Fibroblast of skin of right quadriceps (primary cell): ENCODE measurements at regions not wholly inside any gene's neighbourhood (a gene's known extent, or its start where the extent isn't known, plus 50 kb on each side); places are given as distances from the start of the nearest gene placed in this dataset.
A peak's percentile ranks its signal among the peaks of the same experiment; 100 is the strongest.

Experiments
- DNase-seq: peaks from one replicate; pipeline ENCODE4 v3.0.0-alpha.2; 2013

GRCh38 chr5:159422910-159423309 is 92.6 kb upstream of the IL12B start:
- DNase-seq: no peak

GRCh38 chr5:159424123-159424522 is 93.8 kb upstream of the IL12B start:
- no peak for DNase-seq

DNA sequence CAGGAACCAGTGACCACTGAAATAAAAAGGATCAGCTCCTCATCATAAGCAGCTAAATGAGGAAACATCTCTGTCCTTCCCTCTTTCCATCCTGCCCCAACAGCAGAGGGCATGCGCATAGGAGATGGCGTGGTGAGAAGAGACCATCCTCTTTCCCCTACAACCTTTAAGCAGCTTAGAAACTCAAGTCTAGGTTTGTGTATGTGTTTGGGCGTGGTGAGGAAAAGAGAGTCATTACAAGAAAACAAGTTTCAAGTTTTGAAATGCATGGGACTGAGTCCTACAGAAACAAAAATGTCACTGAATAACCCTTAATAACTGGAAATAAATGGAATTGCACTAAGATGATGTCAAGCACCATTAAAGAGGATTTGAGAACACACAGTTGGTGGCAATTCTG is 96.4 kb upstream of the IL12B start:
- no peak for DNase-seq

DNA sequence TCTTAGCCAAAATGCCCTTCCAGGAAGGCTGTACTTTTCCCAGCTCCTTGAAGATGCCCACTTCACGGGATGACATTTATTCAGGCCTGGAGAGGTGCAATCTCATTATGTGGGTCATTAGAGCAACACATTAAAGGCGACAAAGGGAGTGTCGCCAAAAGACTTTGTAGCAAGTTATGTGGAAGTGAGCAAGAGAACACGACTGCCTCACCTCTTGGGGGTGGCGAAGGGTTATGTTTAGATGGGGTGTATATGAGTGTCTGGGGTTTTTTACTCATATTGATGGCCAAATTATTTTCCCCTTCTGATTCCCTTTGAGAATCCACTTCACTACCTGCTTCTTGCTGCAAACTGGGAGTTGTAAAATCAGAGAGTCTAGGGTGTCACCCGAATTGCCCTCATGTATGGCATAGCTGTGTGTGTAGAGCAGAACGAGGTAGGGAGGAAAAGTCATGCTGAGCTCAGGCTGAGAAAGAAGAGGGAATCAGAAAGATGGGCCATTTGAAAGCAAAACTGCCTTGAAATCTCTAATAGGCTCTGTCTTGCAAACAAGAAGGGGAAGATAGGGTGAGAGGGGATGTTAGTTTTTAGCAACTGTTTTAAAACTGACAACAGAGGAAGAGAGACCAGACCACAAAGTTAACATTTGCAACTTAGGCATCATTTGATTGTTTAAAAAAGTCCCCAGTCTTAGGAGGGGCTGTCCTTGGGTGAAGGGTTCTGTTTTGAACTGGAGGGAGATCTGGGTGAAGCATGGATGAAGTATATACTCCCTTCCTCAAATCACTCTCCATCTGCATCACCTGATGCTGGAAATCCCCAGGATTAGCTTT is 97.1 kb upstream of the IL12B start:
- no peak for DNase-seq

DNA sequence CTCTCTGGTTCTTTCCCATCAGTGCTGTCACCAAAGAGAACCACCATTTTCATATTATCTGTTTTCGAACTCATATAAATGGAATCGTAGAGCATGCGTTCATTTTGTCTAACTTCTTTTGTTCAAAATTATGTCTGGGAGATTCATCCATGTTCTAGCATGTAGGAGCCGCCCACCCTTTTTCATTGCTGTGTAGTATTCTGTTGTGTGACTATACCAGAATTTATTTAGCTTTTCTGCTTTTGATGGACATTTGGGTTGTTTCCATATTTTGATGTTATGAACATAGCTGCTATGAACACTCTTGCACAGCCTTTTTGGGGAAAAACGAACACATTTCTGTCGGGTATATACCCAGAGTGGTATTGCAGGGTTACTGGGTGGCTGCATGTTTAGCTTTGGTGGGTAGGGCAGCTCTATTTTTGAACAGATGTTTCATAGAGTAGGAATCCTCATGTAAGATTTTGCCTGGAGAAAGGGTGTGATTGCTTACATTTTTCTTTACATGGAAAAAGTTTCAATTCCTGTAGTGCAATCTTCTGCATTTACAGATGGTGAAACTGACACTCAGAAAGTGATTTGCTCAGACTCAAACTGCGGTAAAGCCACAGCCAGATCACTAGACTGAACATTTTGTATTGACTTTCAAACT is 100.2 kb upstream of the IL12B start:
- DNase-seq: no peak

- DNase-seq: no peak
These were observed 105.6 kb upstream of the IL12B start for GRCh38 chr5:159435855-159436254.

GRCh38 chr5:159438092-159438491 is 107.8 kb upstream of the IL12B start:
- no peak for DNase-seq

DNA sequence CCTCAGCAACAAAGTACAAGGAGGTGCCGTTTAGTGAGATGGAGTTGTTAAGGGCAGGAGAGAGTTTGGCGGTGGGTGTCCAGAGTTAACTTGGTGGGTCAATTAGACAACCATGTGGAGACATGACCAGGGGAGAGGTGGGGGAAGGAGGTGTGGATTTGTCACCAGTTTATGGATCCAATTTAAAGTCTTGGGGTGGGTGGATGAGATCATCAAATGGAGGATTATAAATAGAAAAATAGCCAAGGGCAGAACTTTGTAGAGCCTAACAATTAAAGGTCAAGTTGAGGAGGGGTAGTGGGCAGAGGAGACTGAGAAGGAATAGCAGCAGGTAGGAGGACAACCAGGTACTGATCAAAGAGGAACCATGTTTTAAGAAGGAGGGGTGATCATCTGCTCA is 108.7 kb upstream of the IL12B start:
- no peak for DNase-seq

DNA sequence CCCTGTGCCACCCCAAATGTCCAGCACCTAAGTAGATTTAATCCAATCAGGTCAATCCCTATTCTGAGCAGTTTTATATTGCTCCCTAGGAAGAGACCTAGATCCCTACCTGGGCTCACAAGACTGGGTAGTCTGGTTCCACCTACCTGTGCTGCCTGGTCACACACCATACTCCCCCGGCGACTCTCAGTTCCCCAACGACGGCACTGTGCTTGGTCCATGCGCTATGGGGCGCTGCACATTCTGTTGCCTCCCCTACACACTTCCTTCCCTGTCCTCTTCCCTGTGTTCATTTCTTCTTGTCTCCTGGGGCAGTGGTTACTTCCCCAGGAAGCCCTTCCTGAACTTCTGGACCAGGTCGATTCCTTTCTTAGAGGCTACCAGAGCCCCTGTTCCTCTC is 109.9 kb upstream of the IL12B start:
- DNase-seq: no peak

- DNase-seq: no peak
These were observed 110.7 kb upstream of the IL12B start for GRCh38 chr5:159440968-159441367.

DNA sequence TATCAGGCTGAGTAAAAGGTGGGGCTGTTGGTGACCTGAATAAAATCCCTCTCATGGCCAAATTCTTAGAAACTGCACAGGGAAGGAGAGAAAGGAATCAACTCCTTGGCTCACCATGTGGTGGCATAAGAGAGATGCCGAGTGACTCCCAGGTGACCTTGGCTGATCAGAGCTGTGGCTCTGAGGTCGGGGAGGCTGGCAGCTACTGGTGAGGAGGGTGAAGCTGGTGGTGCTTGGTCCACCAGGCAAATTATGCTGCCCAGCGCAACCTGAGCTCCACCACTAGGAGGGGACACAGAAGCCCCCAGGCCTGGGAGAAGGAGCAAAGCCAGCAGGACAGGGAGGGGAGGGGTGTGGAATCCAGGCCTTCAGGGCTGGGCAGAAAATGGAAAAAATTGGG is 111.2 kb upstream of the IL12B start:
- no peak for DNase-seq

DNA sequence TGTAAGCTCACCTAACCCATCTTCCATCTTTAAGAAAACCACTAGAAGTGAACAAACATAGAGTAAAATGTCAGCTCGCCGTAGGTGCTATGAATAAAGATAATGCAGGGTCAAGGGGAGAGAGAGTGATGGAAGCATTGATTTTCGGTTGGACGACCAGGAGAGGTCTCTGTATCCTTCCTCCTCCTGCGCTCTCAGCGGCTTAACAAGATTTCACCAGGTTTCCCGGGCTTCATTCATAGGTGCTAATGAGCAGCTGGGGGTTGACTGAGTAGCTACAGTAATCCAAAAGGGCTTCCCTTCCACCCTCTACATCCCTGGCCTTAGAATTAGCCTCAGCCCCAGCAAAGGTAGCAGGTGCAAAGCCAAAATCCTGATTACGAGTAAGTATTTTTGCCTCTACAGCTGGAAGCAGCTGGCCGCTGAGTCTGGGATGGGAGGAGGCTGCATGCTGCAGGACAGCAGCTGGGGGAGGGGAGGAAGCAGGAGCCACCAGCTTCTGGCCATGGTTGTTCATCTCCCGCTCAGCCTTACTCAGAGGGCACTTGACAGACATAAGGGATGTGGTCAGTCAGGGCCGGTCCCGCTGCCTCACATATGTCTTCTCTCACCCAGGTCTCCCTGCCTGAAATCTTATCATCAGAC is 112.0 kb upstream of the IL12B start:
- DNase-seq: no peak

- peak; percentile 71 for DNase-seq
These were observed 114.3 kb upstream of the IL12B start for GRCh38 chr5:159444441-159445082.

DNA sequence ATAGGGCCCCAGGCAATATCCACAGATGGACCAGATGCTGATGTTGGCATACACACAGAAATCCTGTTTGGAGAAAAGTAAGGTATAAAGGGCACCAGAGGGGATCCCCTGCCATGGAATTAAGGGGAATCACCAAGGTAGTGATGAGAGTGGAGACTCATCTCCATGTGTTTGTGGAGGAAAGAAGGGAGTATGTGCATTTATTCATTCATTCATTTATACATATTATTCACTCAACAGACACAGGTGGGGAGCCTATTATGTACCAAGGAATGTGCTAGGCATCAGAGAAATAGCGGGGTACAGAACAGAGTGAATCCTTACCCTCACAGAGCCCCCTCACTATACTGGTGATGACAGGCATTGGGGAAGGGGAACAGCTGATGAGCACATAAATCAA is 116.8 kb upstream of the IL12B start:
- no peak for DNase-seq

DNA sequence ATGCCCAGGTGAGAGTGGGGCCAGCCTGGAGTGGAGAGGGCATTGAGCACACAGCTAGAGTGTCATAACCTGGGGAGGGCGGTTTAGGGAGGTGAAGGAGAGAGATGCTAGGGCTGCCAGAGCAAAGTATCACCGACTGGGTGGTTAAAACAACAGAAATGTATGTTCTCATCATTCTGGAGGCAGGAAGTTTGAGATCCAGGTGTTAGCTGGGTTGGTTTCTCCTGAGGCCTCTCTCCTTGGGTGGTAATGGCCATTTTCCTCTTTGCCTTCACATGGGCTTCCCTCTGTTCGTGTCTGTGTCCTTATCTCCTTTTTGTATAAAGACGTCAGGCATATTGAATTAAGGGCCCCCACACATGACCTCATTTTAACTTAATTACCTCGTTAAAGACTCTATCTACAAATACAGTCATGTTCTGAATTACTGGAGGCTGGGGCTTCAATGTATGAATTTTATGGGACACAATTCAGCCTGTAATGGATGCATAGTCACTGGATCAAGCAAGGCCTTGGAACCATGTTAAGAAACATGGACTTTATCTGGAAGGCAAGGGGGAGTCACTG is 118.6 kb upstream of the IL12B start:
- no peak for DNase-seq

DNA sequence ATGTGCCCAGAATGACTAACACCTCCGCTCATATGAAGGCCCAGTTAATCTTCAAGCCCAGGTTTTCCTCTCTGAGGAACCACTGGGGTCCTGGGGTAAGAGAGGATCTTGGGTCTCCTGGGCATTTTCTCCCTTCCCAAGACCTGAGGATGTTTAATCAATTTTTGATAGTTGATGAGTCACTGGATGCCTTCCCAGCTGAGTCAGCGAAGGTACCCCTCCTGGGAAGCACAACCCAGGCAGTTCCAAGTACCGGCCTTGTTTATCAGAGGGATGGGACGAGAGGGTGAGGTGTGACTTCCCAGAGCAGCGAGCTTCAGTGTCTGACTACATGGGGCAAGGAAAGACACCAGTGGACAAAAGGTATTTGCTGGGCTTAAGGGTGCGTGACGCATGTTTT is 119.6 kb upstream of the IL12B start:
- peak; percentile 52 for DNase-seq

- no peak for DNase-seq
These were observed 120.1 kb upstream of the IL12B start for GRCh38 chr5:159450417-159450816.

GRCh38 chr5:159451197-159452052 is 121.1 kb upstream of the IL12B start:
- peak; percentile 96 for DNase-seq

DNA sequence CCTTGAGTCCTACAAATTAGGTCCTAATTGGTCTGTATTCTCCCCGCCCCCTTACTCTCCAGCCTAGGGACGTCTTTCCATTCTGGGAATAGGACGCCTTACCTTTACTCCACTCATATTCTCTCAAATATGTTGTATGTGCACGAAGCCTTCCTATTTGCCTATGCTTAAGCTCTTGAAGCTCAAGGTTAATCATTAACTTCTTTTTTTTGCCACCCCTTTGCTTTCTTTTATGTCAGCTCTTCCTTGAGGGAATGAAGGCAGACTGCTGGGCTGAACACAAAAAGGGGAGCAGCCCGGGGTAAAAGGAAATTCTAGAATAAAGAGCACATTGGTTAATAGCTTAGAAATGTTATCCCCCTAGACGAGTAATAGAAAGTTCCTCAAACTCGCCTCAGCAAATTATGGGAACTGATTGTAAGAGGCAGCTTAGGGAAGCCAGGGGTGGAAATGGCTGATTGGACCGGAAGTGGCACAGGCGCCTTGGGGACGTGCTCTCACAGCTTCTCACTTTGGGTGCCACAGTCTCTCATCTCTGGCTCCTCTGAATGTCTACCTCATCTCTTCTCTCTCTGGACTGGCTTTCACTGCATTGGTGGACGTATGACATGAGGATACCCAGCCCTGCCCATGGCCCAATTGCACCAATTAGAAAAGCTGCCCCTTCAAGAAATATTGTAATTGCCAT is 122.3 kb upstream of the IL12B start:
- DNase-seq: no peak

GRCh38 chr5:159453209-159453608 is 122.9 kb upstream of the IL12B start:
- no peak for DNase-seq

GRCh38 chr5:159456261-159456660 is 126.0 kb upstream of the IL12B start:
- no peak for DNase-seq
